Left lung (tissue), 4 donors: ENCODE measurements at regions not wholly inside any gene's neighbourhood (a gene's known extent, or its start where the extent isn't known, plus 50 kb on each side); places are given as distances from the start of the nearest gene placed in this dataset.
"Not testable (repeated sequence)": the region's sequence is repeated elsewhere in the genome, so short reads cannot be mapped to it uniquely, and the experiment has no call there.

Experiments
- ATAC-seq: fragments of 200-7000 bp; cut with Tn5 transposase; one replicate; pipeline ENCODE4 v1.9.1; 2020; ENCODE audit warnings: moderate library complexity
- DNase-seq, 4 donors: peaks; one replicate each; pipeline ENCODE4 v3.0.0-alpha.2; 2013 to 2020
- H3K27ac ChIP-seq, 2 donors: fragments of 200-600 bp; sonication (generic) in 1 of 2; one replicate each; pipeline versions ENCODE4 v1.5.0 to v1.8.0; 2020 to 2021
- H3K27me3 ChIP-seq, 2 donors: fragments of 200-600 bp; sonication (generic) in 1 of 2; one replicate each; pipeline versions ENCODE4 v1.5.0 to v1.8.0; 2020 to 2021
- H3K36me3 ChIP-seq, 2 donors: fragments of 200-600 bp; sonication (generic) in 1 of 2; one replicate each; pipeline versions ENCODE4 v1.5.0 to v1.8.0; 2020 to 2021
- H3K4me1 ChIP-seq, 2 donors: fragments of 200-600 bp; one replicate each; pipeline ENCODE4 v1.8.0; 2021
- H3K4me3 ChIP-seq, 2 donors: fragments of 200-600 bp; sonication (generic) in 1 of 2; one replicate each; pipeline versions ENCODE4 v1.5.0 to v1.8.0; 2020 to 2021; ENCODE audit warnings: mild to moderate bottlenecking in 1 of 2
- H3K9me3 ChIP-seq, 2 donors: fragments of 200-600 bp; sonication (generic) in 1 of 2; one replicate each; pipeline versions ENCODE4 v1.5.0 to v1.8.0; 2020 to 2021
- intact Hi-C, 2 donors: fragments of 100-400 bp; cut with DNase I; formaldehyde crosslinking; loops; one replicate each; pipeline versions ENCODE4 v1.11.2 to v1.14.2; 2022
- TF ChIP-seq, protein P1 (sequence below), 2 donors: fragments of 200-600 bp; sonication (generic) in 1 of 2; IDR thresholded peaks; one replicate each; pipeline versions ENCODE4 v1.5.0 to v1.8.0; 2021; ENCODE audit warnings: antibody characterized with exemption in 2 of 2
- donor health status: DM: no; HTN: yes; CAD: no.
- donor health status: DM: no; HTN: no; CAD: no.

DNA sequence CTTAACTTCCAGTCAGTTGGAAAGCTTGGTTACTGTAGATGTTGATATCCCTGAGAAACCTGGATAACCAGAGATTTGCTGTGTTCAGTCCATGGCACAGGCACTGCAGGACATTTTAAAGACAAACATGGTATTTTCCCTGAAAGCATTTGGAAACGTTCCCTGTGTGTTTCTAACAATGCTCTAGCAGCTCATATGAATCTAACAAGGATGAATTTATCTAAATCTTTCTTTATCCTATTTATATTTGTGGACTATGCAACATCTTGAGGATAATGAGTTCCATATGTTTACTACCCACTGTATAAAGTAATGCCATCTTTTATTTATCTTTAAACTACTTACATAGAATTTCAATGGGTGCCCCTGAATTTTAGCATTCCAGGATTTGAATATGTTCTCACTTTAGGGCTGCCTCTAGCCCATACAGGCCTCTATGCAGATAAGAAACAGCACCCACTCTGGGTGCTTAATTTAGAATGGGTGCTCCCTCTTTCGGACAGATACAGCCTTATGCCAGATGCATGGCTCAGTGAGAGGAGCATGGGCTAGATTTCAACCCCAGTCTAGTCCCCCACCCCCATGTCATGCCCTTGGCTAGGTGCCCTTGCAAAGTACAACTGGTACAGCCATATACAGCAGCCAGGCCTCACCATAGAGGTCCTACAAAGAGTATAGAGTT, 50.6 kb upstream of the NEMP2 start:
- no peak overlapping the region for H3K27ac ChIP-seq
- ATAC-seq (no peak), DNase-seq (peak in 2 of 4 donors; percentile 36 to 54)
- no peaks in the 10 kb centered on the region for H3K9me3 ChIP-seq
- no peak overlapping the region for H3K4me3 ChIP-seq
- TF ChIP-seq, protein P1, sequence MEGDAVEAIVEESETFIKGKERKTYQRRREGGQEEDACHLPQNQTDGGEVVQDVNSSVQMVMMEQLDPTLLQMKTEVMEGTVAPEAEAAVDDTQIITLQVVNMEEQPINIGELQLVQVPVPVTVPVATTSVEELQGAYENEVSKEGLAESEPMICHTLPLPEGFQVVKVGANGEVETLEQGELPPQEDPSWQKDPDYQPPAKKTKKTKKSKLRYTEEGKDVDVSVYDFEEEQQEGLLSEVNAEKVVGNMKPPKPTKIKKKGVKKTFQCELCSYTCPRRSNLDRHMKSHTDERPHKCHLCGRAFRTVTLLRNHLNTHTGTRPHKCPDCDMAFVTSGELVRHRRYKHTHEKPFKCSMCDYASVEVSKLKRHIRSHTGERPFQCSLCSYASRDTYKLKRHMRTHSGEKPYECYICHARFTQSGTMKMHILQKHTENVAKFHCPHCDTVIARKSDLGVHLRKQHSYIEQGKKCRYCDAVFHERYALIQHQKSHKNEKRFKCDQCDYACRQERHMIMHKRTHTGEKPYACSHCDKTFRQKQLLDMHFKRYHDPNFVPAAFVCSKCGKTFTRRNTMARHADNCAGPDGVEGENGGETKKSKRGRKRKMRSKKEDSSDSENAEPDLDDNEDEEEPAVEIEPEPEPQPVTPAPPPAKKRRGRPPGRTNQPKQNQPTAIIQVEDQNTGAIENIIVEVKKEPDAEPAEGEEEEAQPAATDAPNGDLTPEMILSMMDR (IDR thresholded peaks at IDR 0.05) = no peak
- no peaks in the 10 kb centered on the region for H3K4me1 ChIP-seq
- intact Hi-C loops = no loop called here
- no peaks in the 10 kb centered on the region for H3K27me3 ChIP-seq
- H3K36me3 ChIP-seq = no peaks in the 10 kb centered on the region

DNA sequence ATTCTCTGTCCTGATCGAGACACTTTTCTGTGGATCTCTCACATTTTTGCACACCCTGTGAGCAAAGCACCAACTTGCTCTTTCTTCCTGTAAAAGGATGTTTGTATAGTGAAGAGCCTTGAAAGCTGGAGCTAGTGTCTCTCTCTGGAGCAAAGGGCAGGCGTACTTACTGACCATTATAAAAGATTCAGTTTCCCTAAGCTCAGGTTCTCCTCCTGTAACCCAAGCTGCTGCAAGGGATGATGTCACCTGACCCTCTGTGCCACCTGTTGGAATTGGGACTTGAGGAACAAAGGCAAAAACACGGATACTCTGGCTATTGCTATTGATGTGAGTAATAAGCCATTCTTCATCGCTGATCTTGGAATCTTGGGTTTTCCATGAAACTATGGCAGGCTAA, 52.6 kb upstream of the NEMP2 start:
- TF ChIP-seq, protein P1 (IDR thresholded peaks at IDR 0.05) = no peak
- Histone ChIP-seq H3K4me1 (no peaks in the 10 kb centered on the region), H3K4me3 (no peak overlapping the region), H3K27me3 (no peaks in the 10 kb centered on the region), H3K36me3 (no peaks in the 10 kb centered on the region), H3K9me3 (no peaks in the 10 kb centered on the region), H3K27ac (no peak overlapping the region)
- ATAC-seq (no peak), DNase-seq (no peak)
- intact Hi-C loops = no loop called here

DNA sequence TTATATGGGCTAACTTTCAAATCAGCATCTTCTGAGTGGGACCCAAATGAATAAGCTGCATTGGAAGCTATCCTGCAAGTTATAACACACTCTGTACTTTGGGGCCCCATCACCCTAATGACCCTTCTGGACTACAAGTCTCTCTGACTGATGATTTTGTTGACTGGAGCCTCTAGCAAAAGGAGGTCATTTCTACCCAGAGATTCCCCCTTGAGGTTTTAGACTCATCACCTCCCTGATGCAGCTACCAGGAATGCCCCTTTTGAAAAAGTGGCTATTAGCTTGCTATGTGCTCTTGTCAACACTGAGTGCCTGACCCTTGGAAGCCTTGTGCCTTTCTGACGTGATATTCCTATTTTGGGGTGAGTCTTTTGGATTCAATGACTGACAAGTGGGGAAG, 54.5 kb upstream of the NEMP2 start:
- TF ChIP-seq, protein P1 (IDR thresholded peaks at IDR 0.05) = no peak
- Histone ChIP-seq H3K27me3 (no peaks in the 10 kb centered on the region), H3K9me3 (no peaks in the 10 kb centered on the region), H3K4me3 (no peak overlapping the region), H3K27ac (no peak overlapping the region), H3K4me1 (no peaks in the 10 kb centered on the region), H3K36me3 (no peaks in the 10 kb centered on the region)
- intact Hi-C loops = no loop called here
- DNase-seq (no peak), ATAC-seq (no peak)

DNA sequence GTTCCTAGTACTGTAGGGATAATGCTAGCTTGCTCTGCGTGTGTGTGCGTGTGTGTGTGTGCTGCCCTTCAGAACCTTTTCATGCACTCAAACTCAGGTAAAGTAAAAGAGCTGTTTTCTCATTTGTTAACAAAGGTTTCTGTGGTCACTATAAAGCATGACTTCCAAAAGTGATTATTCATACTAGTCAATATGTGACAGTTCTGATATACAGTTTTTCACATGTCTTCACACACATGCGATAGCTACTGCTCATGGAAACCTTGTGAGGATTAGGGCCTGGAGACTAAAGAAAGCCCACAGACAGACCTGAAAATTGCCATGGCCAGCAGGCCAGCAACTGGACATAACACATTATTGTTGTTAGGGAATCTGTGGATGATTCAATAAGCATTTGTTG, 56.9 kb upstream of the NEMP2 start:
- H3K4me1 ChIP-seq = no peaks in the 10 kb centered on the region
- H3K4me3 ChIP-seq = no peak overlapping the region
- TF ChIP-seq, protein P1 (IDR thresholded peaks at IDR 0.05) = no peak
- intact Hi-C loops = no loop called here
- ATAC-seq (no peak), DNase-seq (no peak)
- no peak overlapping the region for H3K27ac ChIP-seq
- H3K36me3 ChIP-seq = no peaks in the 10 kb centered on the region
- H3K27me3 ChIP-seq = no peaks in the 10 kb centered on the region
- no peaks in the 10 kb centered on the region for H3K9me3 ChIP-seq

DNA sequence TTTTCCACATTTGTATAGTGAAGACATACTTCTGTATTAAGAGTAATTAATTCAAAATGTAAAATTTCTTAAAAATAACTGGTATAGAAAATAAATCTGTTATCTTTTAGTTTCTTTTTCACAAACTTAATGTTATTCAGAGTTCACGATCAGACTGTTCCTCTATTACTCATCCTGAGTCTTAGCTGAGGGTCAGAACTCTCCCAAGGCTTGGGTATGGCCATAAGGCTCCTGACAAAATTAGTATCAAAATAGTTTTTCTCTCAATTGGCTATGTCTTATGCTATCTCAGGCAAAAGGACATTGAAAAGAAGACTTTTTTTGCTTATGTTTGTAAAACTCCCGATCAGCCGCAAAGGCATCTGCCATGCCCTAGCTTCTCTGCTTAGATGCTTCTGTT, 56.1 kb upstream of the NAB1 start:
- Histone ChIP-seq H3K27me3 (no peaks in the 10 kb centered on the region), H3K4me1 (no peaks in the 10 kb centered on the region), H3K27ac (no peak overlapping the region), H3K9me3 (no peaks in the 10 kb centered on the region), H3K36me3 (no peaks in the 10 kb centered on the region), H3K4me3 (no peak overlapping the region)
- TF ChIP-seq, protein P1 (IDR thresholded peaks at IDR 0.05) = no peak
- intact Hi-C loops = no loop called here
- ATAC-seq (no peak), DNase-seq (no peak)

DNA sequence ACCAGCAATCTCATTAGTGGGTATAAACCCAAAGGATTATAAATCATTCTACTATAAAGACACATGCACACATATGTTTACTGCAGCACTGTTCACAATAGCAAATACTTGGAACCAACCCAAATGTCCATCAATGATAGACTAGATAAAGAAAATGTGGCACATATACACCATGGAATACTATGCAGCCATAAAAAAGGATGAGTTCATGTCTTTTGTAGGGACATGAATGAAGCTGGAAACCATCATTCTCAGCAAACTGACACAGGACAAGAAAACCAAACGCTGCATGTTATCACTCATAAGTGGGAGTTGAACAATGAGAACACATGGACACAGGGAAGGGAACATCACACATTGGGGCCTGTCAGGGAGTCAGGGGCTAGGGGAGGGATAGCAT, 53.0 kb upstream of the NAB1 start:
- ATAC-seq, H3K27me3 ChIP-seq, H3K36me3 ChIP-seq, H3K4me1 ChIP-seq, H3K4me3 ChIP-seq, intact Hi-C loops, H3K9me3 ChIP-seq, DNase-seq, H3K27ac ChIP-seq: not testable (repeated sequence)
